Type B pancreatic cell (in vitro differentiated cells): ENCODE measurements at regions not wholly inside any gene's neighbourhood (a gene's known extent, or its start where the extent isn't known, plus 50 kb on each side); places are given as distances from the start of the nearest gene placed in this dataset.

Experiments
- DNase-seq: peaks from one replicate; pipeline ENCODE4 v3.0.0; 2021; ENCODE audit warnings: mixed read lengths; ENCODE audit not compliant: unreplicated experiment; ENCODE audit errors: extremely low spot score
- H3K27ac Mint-ChIP-seq: 2 replicates; pipeline ENCODE4 v1.8.0; 2021; ENCODE audit warnings: mild to moderate bottlenecking, mixed read lengths
- H3K27me3 Mint-ChIP-seq: 2 replicates; pipeline ENCODE4 v1.8.0; 2021; ENCODE audit warnings: mixed read lengths
- H3K36me3 Mint-ChIP-seq: 2 replicates; pipeline ENCODE4 v1.8.0; 2021; ENCODE audit warnings: mixed read lengths
- H3K4me1 Mint-ChIP-seq: one replicate; pipeline ENCODE4 v1.8.0; 2021; ENCODE audit warnings: mixed read lengths; ENCODE audit not compliant: unreplicated experiment
- H3K4me3 Mint-ChIP-seq: 2 replicates; pipeline ENCODE4 v1.8.0; 2021; ENCODE audit warnings: mild to moderate bottlenecking, mixed read lengths
- H3K9me3 Mint-ChIP-seq: 2 replicates; pipeline ENCODE4 v1.8.0; 2021; ENCODE audit warnings: mixed read lengths
- TF ChIP-seq, protein P1 (sequence below): fragments of 200-600 bp; sonication (generic); conservative IDR thresholded peaks from 2 replicates; pipeline ENCODE4 v1.5.0; 2021; ENCODE audit warnings: antibody characterized with exemption, mild to moderate bottlenecking

DNA sequence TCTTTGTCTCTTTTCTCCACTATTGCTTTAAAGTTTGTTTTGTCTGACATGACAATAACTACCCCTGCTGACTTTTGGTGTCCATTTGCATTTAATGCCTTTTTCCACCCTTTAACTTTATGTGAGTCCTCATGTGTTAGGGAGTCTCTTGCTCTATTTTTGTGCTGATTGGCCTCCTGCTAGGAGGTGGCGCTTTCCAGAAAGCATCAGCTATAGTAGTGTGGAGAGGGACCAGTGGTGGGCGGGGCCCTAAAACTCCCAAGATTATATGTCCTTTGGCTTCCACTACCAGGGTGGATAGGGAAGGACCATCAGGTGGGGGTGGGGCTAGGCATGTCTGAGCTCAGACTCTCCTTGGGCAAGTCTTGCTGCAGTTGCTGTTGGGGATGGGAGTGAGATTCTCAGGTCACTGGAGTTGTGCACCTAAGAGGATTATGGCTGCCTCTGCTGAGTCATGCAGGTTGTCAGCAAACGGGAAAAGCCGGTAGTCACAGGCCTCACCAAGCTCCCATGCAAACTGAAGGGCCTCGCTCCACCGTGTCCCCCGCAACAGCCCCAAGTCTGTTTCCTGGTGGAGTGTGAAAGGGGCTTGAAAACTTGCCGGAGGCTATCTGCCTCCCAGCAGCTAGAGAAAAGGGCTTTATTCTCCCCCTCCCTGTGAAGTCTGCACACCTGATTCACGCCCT is 156.3 kb downstream of the CPEB2 start:
- H3K4me1 Mint-ChIP-seq, result peaks cover 14% of the 10 kb centered on the region
- no peak overlapping the region for H3K4me3 Mint-ChIP-seq
- TF ChIP-seq, protein P1, sequence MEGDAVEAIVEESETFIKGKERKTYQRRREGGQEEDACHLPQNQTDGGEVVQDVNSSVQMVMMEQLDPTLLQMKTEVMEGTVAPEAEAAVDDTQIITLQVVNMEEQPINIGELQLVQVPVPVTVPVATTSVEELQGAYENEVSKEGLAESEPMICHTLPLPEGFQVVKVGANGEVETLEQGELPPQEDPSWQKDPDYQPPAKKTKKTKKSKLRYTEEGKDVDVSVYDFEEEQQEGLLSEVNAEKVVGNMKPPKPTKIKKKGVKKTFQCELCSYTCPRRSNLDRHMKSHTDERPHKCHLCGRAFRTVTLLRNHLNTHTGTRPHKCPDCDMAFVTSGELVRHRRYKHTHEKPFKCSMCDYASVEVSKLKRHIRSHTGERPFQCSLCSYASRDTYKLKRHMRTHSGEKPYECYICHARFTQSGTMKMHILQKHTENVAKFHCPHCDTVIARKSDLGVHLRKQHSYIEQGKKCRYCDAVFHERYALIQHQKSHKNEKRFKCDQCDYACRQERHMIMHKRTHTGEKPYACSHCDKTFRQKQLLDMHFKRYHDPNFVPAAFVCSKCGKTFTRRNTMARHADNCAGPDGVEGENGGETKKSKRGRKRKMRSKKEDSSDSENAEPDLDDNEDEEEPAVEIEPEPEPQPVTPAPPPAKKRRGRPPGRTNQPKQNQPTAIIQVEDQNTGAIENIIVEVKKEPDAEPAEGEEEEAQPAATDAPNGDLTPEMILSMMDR, result no peak

DNA sequence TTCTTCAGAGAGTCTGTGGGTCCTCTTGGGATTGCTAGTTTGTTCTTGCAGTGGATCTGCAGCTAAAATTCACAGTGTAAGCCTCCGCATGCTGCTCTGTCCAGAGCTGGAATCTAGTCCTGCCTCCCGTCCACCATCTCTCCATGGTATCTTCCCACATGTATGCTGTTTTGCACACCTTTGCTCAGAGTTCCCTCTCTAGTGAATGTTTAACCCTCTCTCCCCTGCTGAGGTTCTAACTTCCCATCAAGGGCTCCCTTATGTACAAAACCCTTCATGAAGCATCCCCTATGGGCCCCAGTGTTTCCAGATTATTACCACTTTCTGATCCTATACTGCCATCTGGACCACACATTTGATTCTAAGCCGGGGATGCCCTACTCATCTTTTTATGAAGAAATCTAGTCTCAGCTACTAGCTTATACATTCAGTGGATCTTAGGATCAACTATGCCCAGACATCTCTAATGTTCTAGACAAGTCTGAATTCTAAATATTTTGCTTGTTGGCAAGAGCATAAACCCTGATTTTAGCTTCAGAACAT is 157.3 kb downstream of the CPEB2 start:
- TF ChIP-seq, protein P1, result no peak
- peaks cover 14% of the 10 kb centered on the region for H3K4me1 Mint-ChIP-seq
- H3K9me3 Mint-ChIP-seq, result no peaks in the 10 kb centered on the region

More for the DNA sequence above, 156.3 kb downstream of the CPEB2 start:
- DNase-seq, result no peak
- Mint-ChIP-seq H3K27me3 (no peaks in the 10 kb centered on the region), H3K36me3 (no peaks in the 10 kb centered on the region), H3K27ac (peak overlapping the region; percentile 77), H3K9me3 (no peaks in the 10 kb centered on the region)

DNA sequence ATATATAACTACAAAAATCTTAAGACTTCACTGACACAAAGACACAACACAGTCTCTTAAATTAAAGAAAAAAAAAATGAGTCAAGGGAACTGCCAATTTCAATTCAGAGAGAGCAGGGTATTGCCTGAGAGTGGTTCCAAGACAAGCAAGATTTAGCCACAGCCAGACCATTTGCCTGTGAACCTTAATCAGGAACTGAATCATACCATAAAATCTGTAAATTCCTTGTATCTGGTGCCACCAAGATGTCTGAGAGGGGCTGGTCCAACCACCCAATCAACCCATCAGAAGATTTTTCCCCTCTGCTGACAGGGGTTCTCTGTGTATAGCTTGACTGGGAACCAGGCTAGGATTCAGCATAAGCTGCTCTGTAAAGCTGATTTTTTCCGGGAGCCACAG is 159.2 kb downstream of the CPEB2 start:
- no peak overlapping the region for H3K27ac Mint-ChIP-seq
- peaks cover 14% of the 10 kb centered on the region for H3K4me1 Mint-ChIP-seq
- H3K36me3 Mint-ChIP-seq, result no peaks in the 10 kb centered on the region
- H3K9me3 Mint-ChIP-seq, result no peaks in the 10 kb centered on the region
- DNase-seq, result no peak
- peaks cover 4% of the 10 kb centered on the region for H3K27me3 Mint-ChIP-seq
- H3K4me3 Mint-ChIP-seq, result no peak overlapping the region
- TF ChIP-seq, protein P1, result no peak

More for the DNA sequence above, 157.3 kb downstream of the CPEB2 start:
- peak overlapping the region; percentile 77 for H3K27ac Mint-ChIP-seq
- no peak overlapping the region for H3K4me3 Mint-ChIP-seq
- H3K27me3 Mint-ChIP-seq, result peaks cover under 1% of the 10 kb centered on the region
- DNase-seq, result no peak
- no peaks in the 10 kb centered on the region for H3K36me3 Mint-ChIP-seq

DNA sequence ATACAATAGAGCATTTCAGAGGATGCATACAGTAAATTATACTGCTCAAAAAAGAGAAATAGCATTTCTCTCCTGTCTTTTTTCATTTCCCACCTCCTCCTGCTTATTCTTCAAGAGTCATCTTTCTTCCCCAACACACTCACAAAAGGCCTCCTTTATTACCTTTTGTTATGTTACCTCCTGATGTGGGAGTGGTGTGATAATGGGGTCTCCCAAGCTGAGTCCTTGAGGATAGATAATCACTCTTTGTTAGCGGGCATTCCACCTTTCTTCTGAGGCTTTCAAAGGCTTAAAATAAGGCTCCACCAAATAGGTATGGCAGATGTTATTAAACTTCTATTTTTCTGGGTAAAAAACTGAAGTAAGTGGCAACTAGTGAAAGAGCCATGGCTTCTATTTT is 159.8 kb downstream of the CPEB2 start:
- H3K27ac Mint-ChIP-seq, result no peak overlapping the region
- TF ChIP-seq, protein P1, result no peak
- H3K36me3 Mint-ChIP-seq, result no peaks in the 10 kb centered on the region
- no peak for DNase-seq
- H3K4me3 Mint-ChIP-seq, result no peak overlapping the region
- H3K4me1 Mint-ChIP-seq, result peaks cover 14% of the 10 kb centered on the region
- H3K27me3 Mint-ChIP-seq, result peaks cover 4% of the 10 kb centered on the region
- no peaks in the 10 kb centered on the region for H3K9me3 Mint-ChIP-seq

DNA sequence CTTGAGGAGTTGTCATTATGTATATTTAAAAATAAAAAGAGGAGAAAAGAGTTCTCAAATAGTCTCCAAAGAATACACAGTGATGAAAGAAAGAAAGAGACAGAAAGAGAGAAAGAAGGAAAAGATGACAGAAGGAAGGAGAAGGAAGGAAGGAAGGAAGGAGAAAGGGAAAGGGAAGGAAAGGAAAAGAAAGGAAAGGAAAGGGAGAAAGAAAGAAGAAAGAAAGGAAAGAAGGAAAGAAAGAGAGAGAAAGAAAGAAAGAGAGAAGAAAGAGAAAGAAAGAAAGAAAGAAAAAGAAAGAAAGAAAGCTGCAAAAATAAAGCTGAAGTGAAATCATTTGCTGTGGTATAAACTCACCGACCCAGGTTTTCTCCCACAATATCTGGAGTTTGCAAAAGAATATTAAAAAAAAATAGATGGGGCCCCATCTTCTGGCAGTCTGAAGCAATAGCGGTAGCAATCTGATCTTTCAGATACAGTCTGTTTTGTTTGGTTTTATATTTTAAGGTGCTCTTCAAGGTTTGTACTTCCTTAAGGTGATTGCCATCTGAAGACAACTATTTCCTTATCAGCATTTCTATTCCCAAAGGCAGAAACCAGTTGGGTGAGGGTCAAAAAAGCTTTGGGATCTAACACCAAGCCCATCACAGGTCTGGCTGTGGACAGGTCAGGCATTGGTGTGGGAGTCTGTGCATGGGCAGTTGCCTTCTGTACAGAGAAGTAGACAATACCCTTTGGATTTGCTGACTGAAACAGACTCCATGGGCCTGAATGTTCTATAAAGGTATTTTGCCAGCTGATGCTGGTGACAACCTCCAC is 160.4 kb downstream of the CPEB2 start:
- TF ChIP-seq, protein P1, result peak; percentile 67
- no peaks in the 10 kb centered on the region for H3K9me3 Mint-ChIP-seq
- H3K27ac Mint-ChIP-seq, result peak overlapping the region; percentile 11
- H3K4me1 Mint-ChIP-seq, result peaks cover 14% of the 10 kb centered on the region
- H3K27me3 Mint-ChIP-seq, result peaks cover 4% of the 10 kb centered on the region
- no peaks in the 10 kb centered on the region for H3K36me3 Mint-ChIP-seq
- DNase-seq, result no peak
- H3K4me3 Mint-ChIP-seq, result no peak overlapping the region
